Stimulated activated memory B cell treated with anti-CD40 and anti-IgM and Interleukin-4, amounts not matched to agents 10 μg/mL and 1 μg/mL and 100 μg/mL, for 72 hours (primary cell): ENCODE measurements at regions not wholly inside any gene's neighbourhood (a gene's known extent, or its start where the extent isn't known, plus 50 kb on each side); places are given as distances from the start of the nearest gene placed in this dataset.

ENCODE experiments used
- ATAC-seq: fragments of 150-1000 bp; cut with Tn5 transposase; 2 replicates; pipeline ENCODE4 v1.10.0; 2021
- H3K27ac Mint-ChIP-seq: one replicate; pipeline ENCODE4 v1.8.0; 2022; ENCODE audit warnings: mild to moderate bottlenecking, mixed read lengths
- H3K27me3 Mint-ChIP-seq: one replicate; pipeline ENCODE4 v1.8.0; 2022; ENCODE audit warnings: mixed read lengths
- H3K36me3 Mint-ChIP-seq: one replicate; pipeline ENCODE4 v1.8.0; 2022; ENCODE audit warnings: mixed read lengths
- H3K4me1 Mint-ChIP-seq: one replicate; pipeline ENCODE4 v1.8.0; 2022; ENCODE audit warnings: mixed read lengths
- H3K4me3 Mint-ChIP-seq: one replicate; pipeline ENCODE4 v1.8.0; 2022; ENCODE audit warnings: mild to moderate bottlenecking, moderate library complexity, mixed read lengths
- H3K9me3 Mint-ChIP-seq: one replicate; pipeline ENCODE4 v1.8.0; 2022; ENCODE audit warnings: mixed read lengths

DNA sequence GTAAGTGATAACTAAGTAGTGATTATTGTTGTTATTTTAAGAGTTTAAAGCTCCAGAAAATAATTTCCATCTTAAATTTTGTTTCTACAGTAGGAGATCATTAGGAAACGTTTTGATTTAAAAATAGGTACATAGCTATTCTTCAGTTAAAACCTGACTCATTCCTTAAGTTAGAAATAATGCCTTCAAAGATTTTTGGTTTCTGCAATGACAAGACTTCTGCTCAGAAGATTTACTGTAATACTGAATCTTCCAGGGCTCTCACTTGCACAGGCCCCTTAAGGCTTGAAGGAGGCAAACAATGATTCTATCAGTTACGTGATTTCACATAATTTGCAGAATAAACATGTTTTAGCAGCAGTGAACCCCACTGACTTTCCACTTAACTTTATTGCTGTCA lies 333.7 kb downstream of the RAD51AP2 start:
- Mint-ChIP-seq H3K27ac (no peak overlapping the region), H3K9me3 (no peaks in the 10 kb centered on the region), H3K27me3 (no peaks in the 10 kb centered on the region), H3K4me1 (no peaks in the 10 kb centered on the region), H3K36me3 (no peaks in the 10 kb centered on the region), H3K4me3 (no peak overlapping the region)
- no peak for ATAC-seq

GRCh38 chr2:17182399-17182798 lies 335.8 kb downstream of the RAD51AP2 start:
- Mint-ChIP-seq H3K4me3 (no peak overlapping the region), H3K36me3 (no peaks in the 10 kb centered on the region), H3K27me3 (no peaks in the 10 kb centered on the region)

DNA sequence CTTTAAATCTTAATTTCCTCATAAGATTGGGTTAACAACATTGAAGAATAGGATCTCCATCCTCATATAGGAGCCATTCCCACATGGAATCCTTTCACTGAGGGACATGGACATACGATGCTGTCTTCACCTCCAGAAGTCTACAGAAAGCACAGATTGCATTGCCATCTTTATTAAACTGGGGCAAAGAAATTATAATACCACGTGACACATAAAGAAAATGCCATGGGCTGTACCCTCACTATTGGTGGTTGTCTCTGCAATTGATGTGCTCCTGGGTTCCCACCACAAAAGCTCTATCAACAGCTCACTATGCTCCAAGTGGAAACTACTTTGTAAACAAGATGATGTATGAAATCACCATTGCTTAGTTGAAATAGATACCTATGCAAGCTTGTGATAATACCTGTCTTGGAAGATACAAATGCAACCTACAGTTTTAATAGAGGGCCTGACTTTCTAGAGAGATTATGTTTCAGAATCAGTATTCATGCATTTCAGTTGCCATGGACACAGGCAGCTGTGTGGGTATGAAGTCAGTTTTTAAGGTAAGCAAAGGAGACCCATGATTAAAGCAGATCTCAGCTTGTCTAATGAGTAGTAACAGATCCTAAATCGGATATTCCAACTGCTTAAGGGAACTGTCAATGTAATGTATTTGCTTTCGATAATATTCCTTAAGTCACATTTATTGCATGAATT lies 337.0 kb downstream of the RAD51AP2 start:
- Mint-ChIP-seq H3K4me3 (no peak overlapping the region), H3K27me3 (no peaks in the 10 kb centered on the region), H3K4me1 (peaks cover 13% of the 10 kb centered on the region), H3K9me3 (no peaks in the 10 kb centered on the region), H3K27ac (no peak overlapping the region), H3K36me3 (no peaks in the 10 kb centered on the region)
- ATAC-seq: no peak

More at GRCh38 chr2:17182399-17182798, 335.8 kb downstream of the RAD51AP2 start:
- Mint-ChIP-seq H3K4me1 (peaks cover 13% of the 10 kb centered on the region), H3K9me3 (no peaks in the 10 kb centered on the region), H3K27ac (no peak overlapping the region)
- no peak for ATAC-seq

- Mint-ChIP-seq H3K27ac (no peak overlapping the region), H3K9me3 (no peaks in the 10 kb centered on the region), H3K4me1 (peaks cover 13% of the 10 kb centered on the region), H3K36me3 (no peaks in the 10 kb centered on the region), H3K27me3 (no peaks in the 10 kb centered on the region), H3K4me3 (no peak overlapping the region)
- ATAC-seq: no peak
These were observed 339.0 kb downstream of the RAD51AP2 start for GRCh38 chr2:17179145-17179808.

DNA sequence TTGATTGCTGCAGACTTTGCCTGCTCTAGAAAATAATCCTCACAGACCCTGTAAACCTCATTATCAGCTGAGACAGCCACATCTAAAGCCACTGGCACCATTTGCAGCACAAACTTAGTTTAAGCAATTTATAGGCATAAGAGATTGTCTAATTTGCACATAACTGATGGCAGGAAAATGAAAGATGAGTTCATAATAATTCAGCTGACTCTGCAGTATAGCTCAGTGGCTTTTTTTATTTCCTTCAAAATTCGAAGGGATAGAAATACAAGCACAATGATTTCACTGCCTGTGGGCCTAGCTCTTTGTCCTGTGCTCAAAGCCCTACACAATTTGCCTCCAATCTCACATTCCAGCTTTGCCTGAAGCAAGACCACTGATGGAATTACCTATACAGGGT lies 341.2 kb downstream of the RAD51AP2 start:
- Mint-ChIP-seq H3K27me3 (no peaks in the 10 kb centered on the region), H3K36me3 (no peaks in the 10 kb centered on the region)
- ATAC-seq: no peak

DNA sequence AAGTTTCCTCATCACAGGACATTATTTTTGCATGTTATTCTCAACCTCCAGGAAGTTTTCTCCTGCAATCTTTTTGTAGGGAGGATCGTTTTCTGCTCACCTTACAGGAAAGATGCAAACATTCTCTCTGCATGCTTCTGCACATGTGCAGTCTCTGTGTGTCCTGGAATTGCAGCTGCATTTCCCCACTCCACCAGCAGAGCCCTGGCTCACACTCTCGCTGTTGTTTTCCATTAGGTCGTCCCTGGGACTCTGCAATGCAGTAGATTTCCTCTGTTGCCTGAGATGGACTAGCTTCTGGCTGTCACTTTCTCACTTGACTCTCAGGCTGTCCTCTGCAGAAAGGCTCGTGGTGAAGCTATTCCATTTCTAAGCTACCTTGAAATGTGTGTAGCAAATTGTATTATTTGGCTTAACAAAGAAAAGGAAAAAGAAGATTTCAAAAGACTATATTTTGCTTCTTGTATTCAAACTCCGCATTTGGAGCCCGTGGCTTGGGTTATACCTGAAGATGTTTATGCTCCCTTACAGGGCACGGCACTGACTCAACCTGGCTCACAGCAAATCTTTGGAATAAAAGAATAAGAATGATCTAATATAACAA lies 346.7 kb downstream of the RAD51AP2 start:
- H3K4me3 Mint-ChIP-seq: no peak overlapping the region
- no peaks in the 10 kb centered on the region for H3K36me3 Mint-ChIP-seq
- H3K27me3 Mint-ChIP-seq: no peaks in the 10 kb centered on the region
- no peaks in the 10 kb centered on the region for H3K9me3 Mint-ChIP-seq
- peaks cover 24% of the 10 kb centered on the region for H3K4me1 Mint-ChIP-seq
- ATAC-seq: peak; percentile 74
- no peak overlapping the region for H3K27ac Mint-ChIP-seq

More for the DNA sequence above, 341.2 kb downstream of the RAD51AP2 start:
- H3K27ac Mint-ChIP-seq: no peak overlapping the region
- no peak overlapping the region for H3K4me3 Mint-ChIP-seq
- peaks cover 17% of the 10 kb centered on the region for H3K4me1 Mint-ChIP-seq
- no peaks in the 10 kb centered on the region for H3K9me3 Mint-ChIP-seq

- ATAC-seq: no peak
These were observed 351.7 kb downstream of the RAD51AP2 start for GRCh38 chr2:17166506-17166905.

DNA sequence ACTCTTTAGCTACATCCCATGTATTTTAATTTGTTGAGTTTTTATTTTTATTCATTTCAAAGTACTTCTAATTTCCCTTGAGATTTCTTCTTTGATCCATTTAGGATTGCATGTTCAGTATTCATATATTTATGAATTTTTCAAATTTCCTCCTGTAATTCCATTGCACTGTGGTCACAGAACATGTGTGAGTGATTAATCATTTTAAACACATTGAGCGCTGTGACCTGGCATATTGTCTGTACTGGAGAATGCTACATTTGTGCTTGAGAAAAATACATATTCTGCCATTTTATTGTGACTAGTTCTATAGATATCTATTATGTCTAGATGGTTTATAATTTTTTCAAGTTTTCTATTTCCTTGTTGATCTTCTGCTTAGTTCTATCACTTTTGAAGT lies 353.7 kb downstream of the RAD51AP2 start:
- no peaks in the 10 kb centered on the region for H3K9me3 Mint-ChIP-seq

More at GRCh38 chr2:17166506-17166905, 351.7 kb downstream of the RAD51AP2 start:
- H3K27me3 Mint-ChIP-seq: no peaks in the 10 kb centered on the region
- peaks cover 22% of the 10 kb centered on the region for H3K4me1 Mint-ChIP-seq
- no peaks in the 10 kb centered on the region for H3K9me3 Mint-ChIP-seq
- H3K27ac Mint-ChIP-seq: no peak overlapping the region
- H3K36me3 Mint-ChIP-seq: no peaks in the 10 kb centered on the region
- H3K4me3 Mint-ChIP-seq: no peak overlapping the region

GRCh38 chr2:17163638-17164037 lies 354.6 kb downstream of the RAD51AP2 start:
- no peaks in the 10 kb centered on the region for H3K27me3 Mint-ChIP-seq
- no peak for ATAC-seq
- no peak overlapping the region for H3K27ac Mint-ChIP-seq
- H3K4me3 Mint-ChIP-seq: no peak overlapping the region
- no peaks in the 10 kb centered on the region for H3K9me3 Mint-ChIP-seq
- peaks cover 17% of the 10 kb centered on the region for H3K4me1 Mint-ChIP-seq
- H3K36me3 Mint-ChIP-seq: no peaks in the 10 kb centered on the region

More for the DNA sequence above, 353.7 kb downstream of the RAD51AP2 start:
- no peak for ATAC-seq
- no peaks in the 10 kb centered on the region for H3K27me3 Mint-ChIP-seq
- peaks cover 17% of the 10 kb centered on the region for H3K4me1 Mint-ChIP-seq
- H3K36me3 Mint-ChIP-seq: no peaks in the 10 kb centered on the region
- H3K27ac Mint-ChIP-seq: no peak overlapping the region
- H3K4me3 Mint-ChIP-seq: no peak overlapping the region

DNA sequence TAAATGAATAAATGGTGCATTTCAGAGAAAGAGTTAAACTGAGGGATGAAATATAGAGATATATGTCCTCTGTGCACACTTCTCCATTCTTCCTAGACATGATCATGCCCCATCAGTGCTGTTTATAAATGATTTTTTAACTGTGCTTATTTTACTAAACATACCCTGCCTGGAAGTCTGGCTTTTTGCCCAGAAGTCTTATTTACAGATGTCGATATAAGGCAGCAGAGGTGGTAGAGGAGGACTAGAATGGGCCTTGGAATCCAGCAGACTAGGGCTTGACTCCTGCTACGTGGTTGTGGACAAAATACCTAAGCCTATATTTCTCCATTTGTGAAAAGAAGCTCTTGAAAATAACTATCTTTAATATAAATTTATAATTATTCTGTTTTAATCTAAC lies 355.5 kb downstream of the RAD51AP2 start:
- Mint-ChIP-seq H3K27ac (no peak overlapping the region), H3K9me3 (no peaks in the 10 kb centered on the region), H3K36me3 (no peaks in the 10 kb centered on the region), H3K27me3 (no peaks in the 10 kb centered on the region), H3K4me1 (peaks cover 15% of the 10 kb centered on the region), H3K4me3 (no peak overlapping the region)
- no peak for ATAC-seq

- no peak overlapping the region for H3K27ac Mint-ChIP-seq
- ATAC-seq: peak; percentile 88
- no peaks in the 10 kb centered on the region for H3K36me3 Mint-ChIP-seq
These were observed 357.6 kb downstream of the RAD51AP2 start for GRCh38 chr2:17160594-17160993.

DNA sequence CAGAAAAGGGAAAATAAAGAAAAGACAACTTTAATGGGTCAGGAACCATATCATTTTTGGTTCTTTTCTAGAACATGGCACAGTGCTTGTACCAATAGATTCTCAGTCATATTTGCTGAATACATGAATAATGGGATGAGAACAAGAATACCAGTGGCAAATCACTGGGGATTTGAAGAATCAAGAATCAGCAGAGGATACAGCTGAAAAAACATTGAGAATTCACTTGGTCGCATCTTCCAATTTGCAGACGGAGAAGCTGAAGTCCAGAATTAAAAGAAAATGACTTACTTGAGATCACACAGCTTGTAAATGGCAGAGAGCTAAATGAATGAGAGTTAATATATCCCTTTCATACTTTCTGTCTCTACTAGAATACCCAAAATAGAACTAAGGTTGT lies 362.2 kb downstream of the RAD51AP2 start:
- H3K27ac Mint-ChIP-seq: no peak overlapping the region

More at GRCh38 chr2:17160594-17160993, 357.6 kb downstream of the RAD51AP2 start:
- Mint-ChIP-seq H3K27me3 (no peaks in the 10 kb centered on the region), H3K4me3 (no peak overlapping the region), H3K4me1 (no peaks in the 10 kb centered on the region), H3K9me3 (no peaks in the 10 kb centered on the region)

DNA sequence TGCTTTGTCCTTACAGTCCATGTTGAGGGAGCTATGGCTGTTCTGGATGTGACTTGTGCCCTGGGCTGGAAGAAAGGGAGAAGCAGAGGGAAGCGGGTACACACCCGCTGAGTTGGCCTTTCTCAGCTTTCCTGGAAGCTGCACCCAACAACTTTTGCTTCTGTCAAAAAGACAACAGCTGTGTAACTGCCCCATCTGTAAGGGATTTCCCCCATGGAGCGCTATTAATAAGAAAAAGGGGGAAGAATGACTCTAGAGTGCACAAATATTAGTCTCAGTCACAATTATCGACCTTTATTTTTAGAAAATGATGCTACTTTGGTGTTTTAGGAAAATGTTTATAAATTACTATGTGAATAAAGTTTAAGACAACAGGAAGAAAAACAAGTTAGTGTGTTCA lies 368.3 kb downstream of the RAD51AP2 start:
- no peak overlapping the region for H3K27ac Mint-ChIP-seq
- ATAC-seq: peak; percentile 57

More for the DNA sequence above, 362.2 kb downstream of the RAD51AP2 start:
- no peaks in the 10 kb centered on the region for H3K9me3 Mint-ChIP-seq
- no peaks in the 10 kb centered on the region for H3K4me1 Mint-ChIP-seq
- no peaks in the 10 kb centered on the region for H3K36me3 Mint-ChIP-seq
- no peak for ATAC-seq
- no peaks in the 10 kb centered on the region for H3K27me3 Mint-ChIP-seq
- H3K4me3 Mint-ChIP-seq: no peak overlapping the region

GRCh38 chr2:17148407-17149145 lies 369.7 kb downstream of the RAD51AP2 start:
- H3K27me3 Mint-ChIP-seq: no peaks in the 10 kb centered on the region
- no peaks in the 10 kb centered on the region for H3K9me3 Mint-ChIP-seq
- peaks cover 8% of the 10 kb centered on the region for H3K4me1 Mint-ChIP-seq
- H3K36me3 Mint-ChIP-seq: no peaks in the 10 kb centered on the region
- H3K4me3 Mint-ChIP-seq: no peak overlapping the region
- H3K27ac Mint-ChIP-seq: peak overlapping the region; percentile 55
- peak; percentile 58 for ATAC-seq

More for the DNA sequence above, 368.3 kb downstream of the RAD51AP2 start:
- peaks cover 8% of the 10 kb centered on the region for H3K4me1 Mint-ChIP-seq
- no peaks in the 10 kb centered on the region for H3K9me3 Mint-ChIP-seq
- no peaks in the 10 kb centered on the region for H3K27me3 Mint-ChIP-seq
- H3K4me3 Mint-ChIP-seq: no peak overlapping the region
- H3K36me3 Mint-ChIP-seq: no peaks in the 10 kb centered on the region

DNA sequence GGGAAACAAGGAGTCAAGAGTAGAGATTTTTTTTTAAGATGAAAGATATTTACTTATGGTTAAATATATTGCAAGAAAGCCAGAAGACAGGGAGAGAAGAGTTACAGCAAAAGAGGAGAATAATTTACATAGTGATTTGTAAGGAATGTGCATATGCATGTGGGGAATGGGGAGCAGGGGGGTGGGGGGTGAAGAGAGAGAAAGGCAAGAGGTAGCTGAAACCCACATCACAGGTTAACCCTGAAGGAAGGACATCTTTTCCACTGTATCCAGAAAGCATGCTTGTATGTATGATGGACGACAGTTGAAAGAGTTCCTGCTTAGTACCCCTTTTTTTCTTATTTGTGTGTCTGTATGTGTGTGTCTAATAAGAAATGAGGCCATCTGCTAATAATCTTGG lies 371.9 kb downstream of the RAD51AP2 start:
- H3K27ac Mint-ChIP-seq: no peak overlapping the region
- no peaks in the 10 kb centered on the region for H3K27me3 Mint-ChIP-seq
- no peak for ATAC-seq
- no peaks in the 10 kb centered on the region for H3K36me3 Mint-ChIP-seq
- no peak overlapping the region for H3K4me3 Mint-ChIP-seq
- H3K9me3 Mint-ChIP-seq: no peaks in the 10 kb centered on the region
- peaks cover 8% of the 10 kb centered on the region for H3K4me1 Mint-ChIP-seq
